Hepatocyte (in vitro differentiated cells): ENCODE measurements at regions not wholly inside any gene's neighbourhood (a gene's known extent, or its start where the extent isn't known, plus 50 kb on each side); places are given as distances from the start of the nearest gene placed in this dataset.
A peak's percentile ranks its signal among the peaks of the same experiment; 100 is the strongest.

ENCODE experiments used
- DNase-seq: peaks from one replicate; pipeline ENCODE4 v3.0.0-alpha.2; 2016; ENCODE audit warnings: low spot score
- H2AFZ ChIP-seq: fragments of 200-600 bp; sonication (generic); 2 replicates; pipeline ENCODE4 v1.6.0; 2016; ENCODE audit warnings: antibody characterized with exemption, mild to moderate bottlenecking
- H3K27ac ChIP-seq: fragments of 200-600 bp; sonication (generic); 2 replicates; pipeline ENCODE4 v1.5.1; 2016; ENCODE audit warnings: mild to moderate bottlenecking
- H3K27me3 ChIP-seq: fragments of 200-600 bp; sonication (generic); 2 replicates; pipeline ENCODE4 v1.6.1; 2016
- H3K36me3 ChIP-seq: fragments of 200-600 bp; sonication (generic); replicated peaks from 2 replicates; pipeline ENCODE4 v1.5.1; 2016; ENCODE audit warnings: low read depth; ENCODE audit not compliant: insufficient read depth
- H3K4me1 ChIP-seq: fragments of 200-600 bp; sonication (generic); 2 replicates; pipeline ENCODE4 v1.5.1; 2016; ENCODE audit warnings: mild to moderate bottlenecking, moderate library complexity; ENCODE audit not compliant: insufficient read depth
- H3K4me2 ChIP-seq: fragments of 200-600 bp; sonication (generic); 2 replicates; pipeline ENCODE4 v1.6.0; 2016
- H3K4me3 ChIP-seq: fragments of 200-600 bp; sonication (generic); 2 replicates; pipeline ENCODE4 v1.5.1; 2016; ENCODE audit warnings: mild to moderate bottlenecking
- H3K79me2 ChIP-seq: fragments of 200-600 bp; sonication (generic); 2 replicates; pipeline ENCODE4 v1.6.0; 2017; ENCODE audit warnings: mild to moderate bottlenecking
- H3K9me2 ChIP-seq: fragments of 200-600 bp; sonication (generic); replicated peaks from 2 replicates; pipeline ENCODE4 v1.6.0; 2017; ENCODE audit warnings: mild to moderate bottlenecking; ENCODE audit not compliant: insufficient read depth
- H3K9me3 ChIP-seq: fragments of 200-600 bp; sonication (generic); 2 replicates; pipeline ENCODE4 v1.5.1; 2016; ENCODE audit warnings: low read depth, mild to moderate bottlenecking
- H4K20me1 ChIP-seq: fragments of 200-600 bp; sonication (generic); 2 replicates; pipeline ENCODE4 v1.6.0; 2016; ENCODE audit warnings: mild to moderate bottlenecking; ENCODE audit not compliant: insufficient read depth, poor library complexity, severe bottlenecking
- CTCF ChIP-seq: fragments of 200-600 bp; sonication (generic); IDR thresholded peaks from 2 replicates; pipeline ENCODE4 v1.5.1; 2016; ENCODE audit warnings: antibody characterized with exemption, mild to moderate bottlenecking; ENCODE audit not compliant: poor library complexity
- EZH2 ChIP-seq: fragments of 200-600 bp; sonication (generic); IDR thresholded peaks from 2 replicates; pipeline ENCODE4 v1.6.1; 2016; ENCODE audit warnings: antibody characterized with exemption, mild to moderate bottlenecking, borderline replicate concordance
- EZH2phosphoT487 ChIP-seq: fragments of 200-600 bp; sonication (generic); IDR thresholded peaks from one replicate; pipeline ENCODE4 v1.6.1; 2018; ENCODE audit warnings: antibody characterized with exemption, mild to moderate bottlenecking, low read depth, moderate library complexity; ENCODE audit not compliant: unreplicated experiment, severe bottlenecking
- WGBS: methylation state at CpG from one replicate; pipeline ENCODE4 v1.1.6; 2016; ENCODE audit warnings: low lambda C conversion rate; ENCODE audit errors: missing lambda C conversion rate; 5-methylcytosine and 5-hydroxymethylcytosine counted together

GRCh38 chr6:113289166-113289565 lies 568.0 kb upstream of the MARCKS start:
- Histone ChIP-seq H3K4me3 (no peak overlapping the region), H3K4me1 (no peaks in the 10 kb centered on the region), H3K9me3 (no peaks in the 10 kb centered on the region), H3K9me2 (no peaks in the 10 kb centered on the region), H3K27ac (no peak overlapping the region), H3K4me2 (no peak overlapping the region), H4K20me1 (no peaks in the 10 kb centered on the region), H3K36me3 (no peaks in the 10 kb centered on the region), H3K79me2 (no peaks in the 10 kb centered on the region), H3K27me3 (no peaks in the 10 kb centered on the region), H2AFZ (no peak overlapping the region)
- WGBS = 88% methylated on average over 6 of the region's 6 CpGs
- DNase-seq = no peak
- TF ChIP-seq CTCF (no peak), EZH2phosphoT487 (no peak), EZH2 (no peak)

GRCh38 chr6:113290684-113291083 lies 566.5 kb upstream of the MARCKS start:
- Histone ChIP-seq H3K79me2 (no peaks in the 10 kb centered on the region), H3K4me3 (no peak overlapping the region), H2AFZ (no peak overlapping the region), H3K9me2 (no peaks in the 10 kb centered on the region), H4K20me1 (no peaks in the 10 kb centered on the region), H3K36me3 (no peaks in the 10 kb centered on the region), H3K4me1 (no peaks in the 10 kb centered on the region), H3K4me2 (no peak overlapping the region), H3K9me3 (no peaks in the 10 kb centered on the region), H3K27ac (no peak overlapping the region), H3K27me3 (no peaks in the 10 kb centered on the region)
- TF ChIP-seq EZH2 (no peak), EZH2phosphoT487 (no peak), CTCF (no peak)
- DNase-seq = no peak
- WGBS = 91% methylated on average over 1 of the region's 1 CpG

- no peaks in the 10 kb centered on the region for H3K9me3 ChIP-seq
- no peak for DNase-seq
- peak overlapping the region; percentile 55 for H3K4me2 ChIP-seq
- no peaks in the 10 kb centered on the region for H3K27me3 ChIP-seq
- H3K27ac ChIP-seq = no peak overlapping the region
- H3K36me3 ChIP-seq = no peaks in the 10 kb centered on the region
- H4K20me1 ChIP-seq = no peaks in the 10 kb centered on the region
- TF ChIP-seq EZH2 (no peak), EZH2phosphoT487 (no peak), CTCF (no peak)
- H3K4me1 ChIP-seq = no peaks in the 10 kb centered on the region
- no peak overlapping the region for H2AFZ ChIP-seq
- WGBS = 77% methylated on average over 4 of the region's 4 CpGs
- H3K79me2 ChIP-seq = no peaks in the 10 kb centered on the region
- H3K4me3 ChIP-seq = no peak overlapping the region
- H3K9me2 ChIP-seq = no peaks in the 10 kb centered on the region
Measured at GRCh38 chr6:113291751-113292445, 565.2 kb upstream of the MARCKS start.
